Tibial nerve (tissue), 4 donors: ENCODE measurements at regions not wholly inside any gene's neighbourhood (a gene's known extent, or its start where the extent isn't known, plus 50 kb on each side); places are given as distances from the start of the nearest gene placed in this dataset.
A peak's percentile ranks its signal among the peaks of the same experiment; 100 is the strongest.

Source experiments
- DNase-seq, 2 donors: peaks; one replicate each; pipeline ENCODE4 v3.0.0-alpha.2; 2019; ENCODE audit warnings: low spot score in 2 of 2
- H3K27ac ChIP-seq, 4 donors: fragments of 200-600 bp; sonication (generic) in 3 of 4; one replicate each; pipeline ENCODE4 v1.5.1; 2017 to 2019; ENCODE audit warnings: mild to moderate bottlenecking in 1 of 4
- H3K27me3 ChIP-seq, 2 donors: fragments of 200-600 bp; sonication (generic) in 1 of 2; one replicate each; pipeline versions ENCODE4 v1.5.1 to v1.6.0; 2017 to 2019
- H3K36me3 ChIP-seq, 3 donors: fragments of 200-600 bp; sonication (generic); one replicate each; pipeline ENCODE4 v1.5.1; 2018 to 2019
- H3K4me1 ChIP-seq, 4 donors: fragments of 200-600 bp; sonication (generic) in 3 of 4; one replicate each; pipeline ENCODE4 v1.5.1; 2017 to 2019
- H3K4me3 ChIP-seq, 4 donors: fragments of 200-600 bp; sonication (generic) in 3 of 4; one replicate each; pipeline ENCODE4 v1.5.1; 2017 to 2019; ENCODE audit warnings: mild to moderate bottlenecking in 1 of 4, moderate library complexity in 1 of 4
- H3K9me3 ChIP-seq, 4 donors: fragments of 200-600 bp; sonication (generic) in 3 of 4; one replicate each; pipeline ENCODE4 v1.5.1; 2017 to 2019
- CTCF ChIP-seq, 5 experiments: fragments of 200-600 bp in 3 of 5; fragments of 450-650 bp in 2 of 5; sonication (generic) in 3 of 5; IDR thresholded peaks; one replicate each; pipeline ENCODE4 v1.5.1; 2016 to 2019; ENCODE audit warnings: antibody characterized with exemption in 5 of 5, mild to moderate bottlenecking in 3 of 5, moderate library complexity in 2 of 5
- EP300 ChIP-seq, 2 donors: sonication (generic); formaldehyde crosslinking; IDR thresholded peaks; one replicate each; pipeline ENCODE4 v1.6.1; 2017; ENCODE audit warnings: antibody characterized with exemption in 2 of 2, mild to moderate bottlenecking in 1 of 2
- POLR2A ChIP-seq, 2 donors: fragments of 450-650 bp; IDR thresholded peaks; one replicate each; pipeline ENCODE4 v1.6.1; 2017; ENCODE audit warnings: antibody characterized with exemption in 2 of 2, mild to moderate bottlenecking in 2 of 2, moderate library complexity in 2 of 2
- WGBS, 2 donors: methylation state at CpG; one replicate each; pipeline ENCODE4 v1.1.5; 2018; 5-methylcytosine and 5-hydroxymethylcytosine counted together

- H3K27ac ChIP-seq, result no peak overlapping the region
- WGBS, 2 donors, result 76 to 77% methylated on average over 6 of the region's 6 CpGs
- H3K4me3 ChIP-seq, result no peak overlapping the region
- peaks cover 0 to 7% (median 0%) of the 10 kb centered on the region in 4 donors for H3K4me1 ChIP-seq
- H3K36me3 ChIP-seq, result no peaks in the 10 kb centered on the region
- no peak for TF ChIP-seq POLR2A (IDR thresholded peaks at IDR 0.05)
- no peak for TF ChIP-seq EP300 (IDR thresholded peaks at IDR 0.05)
- no peak for TF ChIP-seq CTCF (IDR thresholded peaks at IDR 0.05)
- DNase-seq, result no peak
- no peaks in the 10 kb centered on the region for H3K27me3 ChIP-seq
- H3K9me3 ChIP-seq, result peaks cover 0 to 8% (median 0%) of the 10 kb centered on the region in 4 donors
Measured at GRCh38 chr5:117942861-117943519, 1045.4 kb downstream of the DTWD2 start.

- no peak for DNase-seq
- H3K36me3 ChIP-seq, result no peaks in the 10 kb centered on the region
- H3K4me1 ChIP-seq, result no peaks in the 10 kb centered on the region
- TF ChIP-seq CTCF (IDR thresholded peaks at IDR 0.05), result no peak
- no peak for TF ChIP-seq EP300 (IDR thresholded peaks at IDR 0.05)
- TF ChIP-seq POLR2A (IDR thresholded peaks at IDR 0.05), result no peak
- no peaks in the 10 kb centered on the region for H3K27me3 ChIP-seq
- no peaks in the 10 kb centered on the region for H3K9me3 ChIP-seq
- no peak overlapping the region for H3K4me3 ChIP-seq
- 87% methylated on average over 5 of the region's 5 CpGs for WGBS, 2 donors
- H3K27ac ChIP-seq, result no peak overlapping the region
Measured at GRCh38 chr5:117893211-117893610, 1095.1 kb downstream of the DTWD2 start.

DNA sequence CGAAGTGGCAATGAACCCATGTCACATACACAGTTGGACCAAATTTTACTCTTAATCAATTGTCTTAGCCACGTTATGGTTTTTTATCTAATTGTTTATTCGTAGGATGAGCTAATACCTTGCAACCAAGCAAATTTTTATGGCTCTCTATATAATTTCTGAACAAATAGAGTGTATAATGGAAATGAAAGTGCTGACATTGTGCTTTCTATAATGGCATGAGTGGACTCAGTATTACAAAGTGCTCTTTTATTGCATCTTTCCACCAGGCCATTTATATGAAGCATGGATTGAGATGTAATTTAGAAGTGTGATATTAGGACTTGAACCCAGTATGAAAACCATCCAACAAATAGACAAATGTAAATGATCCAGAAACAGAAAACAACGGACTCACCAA lies 1096.0 kb downstream of the DTWD2 start:
- DNase-seq, result no peak
- Histone ChIP-seq H3K4me3 (no peak overlapping the region), H3K36me3 (no peaks in the 10 kb centered on the region), H3K9me3 (no peaks in the 10 kb centered on the region), H3K27ac (no peak overlapping the region), H3K27me3 (no peaks in the 10 kb centered on the region), H3K4me1 (peaks cover 0 to 7% (median 0%) of the 10 kb centered on the region in 4 donors)
- WGBS, 2 donors, result 78 to 79% methylated on average over 4 of the region's 4 CpGs
- TF ChIP-seq POLR2A (IDR thresholded peaks at IDR 0.05) (no peak), EP300 (IDR thresholded peaks at IDR 0.05) (no peak), CTCF (IDR thresholded peaks at IDR 0.05) (no peak)

DNA sequence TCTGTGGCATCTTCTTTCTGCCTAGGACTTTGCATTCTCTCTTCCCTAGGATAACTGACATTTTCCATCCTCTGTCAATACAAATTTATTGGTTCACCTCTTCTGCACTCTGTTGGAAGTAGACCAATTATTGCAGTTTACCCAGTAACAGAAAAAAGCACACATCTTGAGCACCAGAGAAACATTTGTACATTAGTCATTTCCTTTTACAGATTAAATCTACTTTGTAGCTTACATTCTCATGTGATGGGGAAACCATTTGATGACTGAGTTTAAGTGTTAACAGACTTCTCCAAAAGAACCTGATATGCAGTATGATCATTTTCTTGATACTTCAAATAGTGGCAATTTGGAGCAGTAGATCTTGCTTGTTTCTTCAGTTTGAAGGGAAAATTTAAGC lies 1098.8 kb downstream of the DTWD2 start:
- no peak overlapping the region for H3K27ac ChIP-seq
- H3K4me1 ChIP-seq, result peaks cover 0 to 7% (median 0%) of the 10 kb centered on the region in 4 donors
- H3K9me3 ChIP-seq, result no peaks in the 10 kb centered on the region
- no peaks in the 10 kb centered on the region for H3K36me3 ChIP-seq
- no peak for DNase-seq
- no peak overlapping the region for H3K4me3 ChIP-seq
- H3K27me3 ChIP-seq, result no peaks in the 10 kb centered on the region
- TF ChIP-seq CTCF (IDR thresholded peaks at IDR 0.05) (no peak), EP300 (IDR thresholded peaks at IDR 0.05) (no peak), POLR2A (IDR thresholded peaks at IDR 0.05) (no peak)

DNA sequence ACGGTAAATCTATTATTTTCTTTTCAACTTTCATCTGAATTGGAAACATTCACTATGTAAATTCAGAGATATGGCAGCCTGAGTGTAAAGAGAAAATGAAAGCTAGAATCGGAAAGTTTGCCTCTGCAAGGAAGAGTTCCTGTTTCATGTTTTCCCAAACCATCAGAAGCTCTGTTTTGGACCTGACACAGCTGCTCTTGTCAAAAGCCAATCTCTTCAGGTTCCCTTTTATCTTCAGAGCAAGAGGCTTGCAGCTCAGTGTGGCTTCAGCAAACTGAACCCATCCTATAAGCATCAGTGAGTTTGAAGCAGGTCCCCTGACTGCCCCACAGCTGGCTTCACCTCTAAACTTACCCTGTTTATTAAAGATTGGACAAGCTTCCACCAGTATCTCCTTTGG lies 1099.7 kb downstream of the DTWD2 start:
- H3K4me3 ChIP-seq, result peak overlapping the region in 2 of 4 donors; percentile 34
- DNase-seq, result no peak
- no peaks in the 10 kb centered on the region for H3K9me3 ChIP-seq
- H3K27me3 ChIP-seq, result no peaks in the 10 kb centered on the region
- H3K4me1 ChIP-seq, result peaks cover 0 to 7% (median 0%) of the 10 kb centered on the region in 4 donors
- H3K36me3 ChIP-seq, result no peaks in the 10 kb centered on the region
- TF ChIP-seq POLR2A (IDR thresholded peaks at IDR 0.05), result no peak
- no peak for TF ChIP-seq EP300 (IDR thresholded peaks at IDR 0.05)
- TF ChIP-seq CTCF (IDR thresholded peaks at IDR 0.05), result no peak
- WGBS, 2 donors, result 35 to 42% methylated on average over 2 of the region's 2 CpGs
- H3K27ac ChIP-seq, result peak overlapping the region in 1 of 4 donors; percentile 18
